DMS79 treated with DMSO at 0.1 percent for 48 hours (cell line): ENCODE measurements at regions not wholly inside any gene's neighbourhood (a gene's known extent, or its start where the extent isn't known, plus 50 kb on each side); places are given as distances from the start of the nearest gene placed in this dataset.

Experiments used
- DNase-seq: peaks from one replicate; lab custom pipeline; 2025; lab: John Stamatoyannopoulos, UW

DNA sequence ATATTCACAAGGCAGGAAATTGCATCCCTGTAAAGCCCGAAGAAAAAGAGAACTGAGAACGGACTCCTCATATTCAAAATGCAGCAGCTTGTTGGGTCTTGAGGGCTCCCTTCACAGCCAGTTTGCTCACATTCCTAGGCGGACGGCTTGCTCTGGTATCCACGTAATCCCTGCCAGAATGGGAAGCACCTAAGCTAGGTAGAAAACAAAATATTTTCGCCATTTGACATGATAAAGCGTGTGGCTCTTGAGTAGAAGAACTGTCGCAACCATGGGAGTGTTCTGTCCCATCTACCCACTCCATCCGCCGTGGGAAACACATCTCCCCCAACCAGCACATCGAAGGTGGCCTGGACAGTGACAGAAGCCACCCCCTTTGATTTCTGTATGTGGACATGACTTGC, 183.1 kb downstream of the GAS1 start:
- no peak for DNase-seq

GRCh38 chr9:86763791-86764190, 183.5 kb downstream of the GAS1 start:
- DNase-seq, result no peak

GRCh38 chr9:86757382-86757720, 190.0 kb downstream of the GAS1 start:
- DNase-seq, result no peak

DNA sequence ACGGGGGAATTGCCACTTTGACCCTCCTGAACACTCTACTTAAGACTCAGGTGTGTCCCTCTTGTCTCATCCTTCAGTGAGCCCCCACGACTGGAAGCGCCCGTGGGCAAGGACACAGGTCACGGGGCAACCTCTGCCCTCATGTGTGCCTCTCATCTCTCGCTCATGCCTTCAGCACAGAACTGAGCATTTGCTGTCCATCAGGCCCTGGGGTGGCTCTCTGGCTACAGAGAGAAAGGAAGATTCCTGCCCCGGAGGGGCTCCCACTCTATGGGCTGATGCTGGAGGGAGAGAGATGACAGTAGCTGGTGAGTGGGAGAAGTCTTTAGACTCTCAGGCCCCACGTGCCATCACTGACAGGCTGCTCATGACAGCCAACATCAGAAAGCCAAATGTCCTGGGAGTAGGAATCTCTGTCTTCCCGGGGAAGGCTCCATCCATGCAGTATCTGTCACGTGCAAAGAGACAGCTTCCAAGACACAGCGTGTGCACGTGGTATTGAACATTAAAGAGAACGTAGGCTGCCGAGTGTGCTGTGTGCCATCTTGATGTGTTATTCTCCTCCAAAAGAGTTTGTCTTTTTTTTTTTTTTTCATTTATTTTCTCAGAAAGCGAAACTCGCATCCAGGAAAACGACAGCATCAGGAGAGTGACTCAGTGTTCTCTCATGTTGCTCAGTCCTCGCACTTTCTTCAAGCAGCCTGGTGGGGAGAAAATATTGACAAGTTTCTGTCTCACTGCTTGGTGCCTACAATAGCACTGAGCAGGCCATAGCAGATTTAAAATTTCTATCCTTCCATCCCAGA, 190.5 kb downstream of the GAS1 start:
- no peak for DNase-seq

- no peak for DNase-seq
These were observed 191.8 kb downstream of the GAS1 start for GRCh38 chr9:86755561-86755941.

DNA sequence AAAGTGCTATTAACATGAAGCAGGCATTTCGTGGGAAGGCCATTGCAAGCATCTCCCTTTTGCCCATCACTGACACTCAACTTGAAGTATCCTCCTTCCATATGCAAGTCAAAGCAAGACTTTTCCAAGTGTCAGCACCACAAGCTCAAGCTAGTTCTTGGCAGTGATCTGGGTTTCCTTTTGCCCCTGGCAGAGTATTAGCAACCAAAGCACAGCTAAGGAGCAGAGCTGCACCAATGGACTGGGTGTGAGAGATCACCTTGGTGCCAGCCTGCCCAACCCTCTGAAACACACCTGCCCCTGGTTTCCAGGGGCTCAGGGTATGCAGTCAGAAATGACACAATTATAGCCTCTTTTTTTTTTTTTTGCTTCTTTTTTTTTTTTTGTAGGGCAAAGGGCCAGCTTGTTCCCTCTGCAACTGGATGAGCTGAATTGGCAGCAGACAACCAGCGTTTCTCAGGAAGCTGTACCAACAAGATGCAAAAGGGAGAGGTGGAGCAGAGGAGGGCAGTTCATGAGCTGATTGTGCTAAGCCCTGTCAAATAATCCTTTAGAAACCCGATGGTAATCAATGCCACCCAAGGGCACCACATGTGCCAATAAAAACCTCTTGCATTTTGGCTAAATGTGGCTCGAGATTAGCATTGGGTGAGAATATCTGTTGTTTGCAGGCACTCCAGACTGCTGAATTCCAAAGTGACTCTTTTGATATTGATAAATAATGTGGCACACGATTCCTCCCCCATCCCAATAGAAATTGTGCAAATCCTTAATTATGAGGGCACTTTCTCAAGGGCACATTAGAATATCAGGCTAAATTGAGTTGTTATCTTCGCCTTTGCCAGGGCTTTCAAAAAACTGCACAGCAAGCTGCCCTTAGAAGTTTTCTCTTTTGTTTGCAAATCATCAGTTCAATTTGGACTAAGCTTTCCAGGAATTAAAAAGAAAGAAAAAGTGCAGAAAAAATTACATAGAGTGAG, 192.4 kb downstream of the GAS1 start:
- DNase-seq, result no peak

- no peak for DNase-seq
These were observed 193.5 kb downstream of the GAS1 start for GRCh38 chr9:86753836-86754235.

GRCh38 chr9:86752733-86753132, 194.6 kb downstream of the GAS1 start:
- DNase-seq, result no peak

- no peak for DNase-seq
These were observed 195.3 kb downstream of the GAS1 start for GRCh38 chr9:86751956-86752355.

GRCh38 chr9:86751207-86751606, 196.1 kb downstream of the GAS1 start:
- no peak for DNase-seq

- no peak for DNase-seq
These were observed 197.4 kb downstream of the GAS1 start for GRCh38 chr9:86749894-86750255.

DNA sequence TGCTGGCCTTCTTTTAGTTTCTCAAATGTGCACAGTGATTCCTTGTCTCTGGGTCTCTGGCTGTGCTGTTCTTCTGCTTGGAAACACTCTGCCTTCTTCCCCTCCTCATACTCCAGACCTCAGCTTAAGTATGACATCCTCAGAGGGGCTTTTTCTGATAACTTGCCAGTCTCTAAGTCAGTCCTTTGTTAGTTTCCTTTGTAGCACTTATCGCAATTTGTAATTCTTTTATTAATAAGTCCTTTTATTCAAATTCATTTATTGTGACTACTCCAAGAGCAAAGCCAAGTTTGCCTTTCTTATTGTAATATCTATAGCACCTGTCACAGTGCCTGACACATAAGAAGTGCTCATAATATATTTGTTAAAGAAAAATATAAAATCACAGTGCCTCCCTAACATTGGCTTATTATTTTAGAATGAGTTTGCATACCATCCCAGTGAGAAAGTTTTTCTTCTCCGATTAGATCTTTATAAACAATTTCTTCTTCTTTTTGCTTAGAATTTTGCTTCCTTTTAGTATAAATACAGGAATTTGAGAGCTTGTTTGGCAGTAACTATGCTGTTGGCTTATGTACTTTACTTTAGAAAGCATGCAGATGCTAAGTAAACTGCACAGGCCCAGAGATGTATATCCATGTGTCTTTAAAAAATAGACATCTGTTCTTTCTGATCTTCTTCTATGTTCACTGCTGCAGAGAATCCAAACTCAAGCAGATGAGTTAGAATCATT, 198.0 kb downstream of the GAS1 start:
- no peak for DNase-seq

DNA sequence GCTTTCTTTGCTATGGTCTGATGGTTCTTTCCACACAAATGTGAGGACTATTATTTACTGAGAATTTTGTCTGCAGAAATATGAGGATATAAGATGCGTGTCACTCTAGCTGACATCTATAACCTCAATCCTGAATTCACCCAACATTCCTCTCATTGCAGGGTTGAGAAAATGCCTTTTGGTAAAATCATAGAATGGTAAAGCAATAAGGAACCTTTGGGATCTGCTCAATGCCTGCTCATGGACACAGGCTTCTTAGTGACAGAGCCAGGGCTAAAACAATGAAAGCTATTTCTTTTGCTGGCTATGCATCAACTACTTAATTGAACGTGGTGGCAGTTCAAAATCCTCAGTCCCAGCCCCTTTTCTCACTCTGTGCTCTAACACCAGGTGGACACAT, 199.6 kb downstream of the GAS1 start:
- DNase-seq, result no peak

DNA sequence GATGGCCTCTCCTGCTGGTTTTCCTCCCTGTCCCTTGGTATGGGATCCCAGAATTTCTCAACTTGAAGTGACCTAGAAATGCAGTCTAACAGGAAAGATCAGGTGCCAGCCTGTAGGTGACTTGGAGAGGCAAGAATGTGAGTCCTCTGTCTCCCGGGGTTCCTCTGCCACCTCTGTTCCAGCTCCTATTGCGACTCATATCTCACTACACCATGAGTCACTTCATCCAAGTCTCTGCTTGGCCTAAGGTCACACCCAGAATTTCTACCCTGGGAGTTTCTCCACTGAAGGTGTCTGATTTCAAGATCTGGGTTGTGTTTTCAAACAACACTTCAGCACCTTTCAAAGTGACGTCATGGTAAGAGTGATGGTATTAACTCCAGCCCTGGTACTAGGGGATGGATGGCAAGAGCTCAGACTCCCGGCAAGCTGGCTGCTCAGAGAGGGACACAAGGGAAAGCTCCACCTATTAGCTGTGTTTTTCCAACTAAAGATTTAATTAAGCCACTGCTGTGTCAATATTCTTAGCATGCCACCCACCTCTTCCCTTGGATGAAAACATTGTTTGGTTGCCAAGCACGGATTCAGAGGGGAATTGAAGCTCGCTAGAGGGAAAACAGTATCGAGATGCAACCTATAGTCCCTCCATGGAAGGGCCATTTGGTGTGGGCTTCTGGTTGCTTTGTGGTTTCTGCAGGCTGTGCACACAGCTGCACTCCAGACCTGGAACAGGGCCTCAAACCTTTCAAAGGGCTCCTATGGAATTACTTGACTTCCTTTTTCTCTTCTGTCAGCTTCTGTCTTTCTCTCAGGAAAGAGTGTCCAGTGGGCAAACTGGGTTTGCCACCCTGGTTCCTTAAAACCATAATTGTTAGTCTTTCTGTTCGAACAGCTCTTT, 205.7 kb downstream of the GAS1 start:
- no peak for DNase-seq

- DNase-seq, result no peak
These were observed 211.4 kb downstream of the GAS1 start for GRCh38 chr9:86735772-86736458.

- DNase-seq, result no peak
These were observed 212.5 kb downstream of the GAS1 start for GRCh38 chr9:86734771-86735170.

DNA sequence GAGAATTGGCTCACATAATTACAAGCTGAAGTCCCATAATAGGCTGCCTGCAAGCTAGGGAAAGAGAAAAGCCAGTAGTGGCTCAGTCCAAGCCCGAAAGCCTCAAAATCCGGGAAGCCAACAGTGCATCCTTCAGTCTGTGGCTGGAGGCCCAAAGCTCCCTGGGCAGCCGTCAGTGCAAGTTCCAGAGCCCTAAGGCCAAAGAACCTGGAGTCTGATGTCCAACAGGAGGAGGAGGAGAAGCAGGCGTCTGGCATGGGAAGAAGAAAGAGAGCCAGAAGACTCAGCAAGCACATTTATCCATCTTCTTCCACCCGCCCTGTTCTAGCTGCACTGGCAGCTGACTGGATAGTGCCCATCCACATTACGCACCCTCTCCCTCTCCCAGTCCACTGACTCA, 213.4 kb downstream of the GAS1 start:
- DNase-seq, result no peak

DNA sequence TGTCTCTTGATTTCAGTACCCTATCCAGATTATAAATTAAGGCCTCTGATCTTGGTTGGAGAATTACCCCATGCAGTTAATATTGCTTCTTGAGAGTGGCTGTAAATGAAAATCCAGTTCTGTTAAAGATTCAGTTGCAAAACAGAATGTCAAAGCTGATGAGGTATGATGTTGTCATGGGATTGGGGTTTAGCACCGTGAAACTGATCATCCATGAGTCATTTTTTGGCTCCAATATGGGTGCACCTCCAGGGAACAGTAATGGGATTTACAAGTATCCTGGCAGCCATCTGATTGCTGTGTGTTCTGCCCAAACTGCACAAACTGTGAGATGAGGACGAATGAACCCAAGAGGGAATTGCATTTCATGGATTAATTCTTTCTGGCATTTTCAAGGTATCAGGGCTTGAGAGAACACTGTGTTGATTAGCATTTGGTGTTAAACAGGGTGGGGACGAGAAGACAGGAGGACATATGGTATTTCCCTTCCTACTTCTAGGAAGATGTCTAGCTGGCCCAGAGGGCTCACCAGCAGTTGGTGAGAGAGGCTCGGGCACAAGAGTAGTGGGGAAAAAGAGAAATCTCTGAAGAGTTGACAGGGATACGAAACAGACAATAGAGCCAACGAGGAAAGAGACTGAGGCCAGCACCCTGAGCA, 214.7 kb downstream of the GAS1 start:
- DNase-seq, result no peak

- no peak for DNase-seq
These were observed 215.7 kb downstream of the GAS1 start for GRCh38 chr9:86731511-86732063.
